Fibroblast of the aortic adventitia (primary cell): ENCODE measurements at regions not wholly inside any gene's neighbourhood (a gene's known extent, or its start where the extent isn't known, plus 50 kb on each side); places are given as distances from the start of the nearest gene placed in this dataset.

ENCODE experiments used
- DNase-seq: peaks from one replicate; pipeline ENCODE4 v3.0.0-alpha.2; 2010; ENCODE audit warnings: low read depth
- H3K4me3 ChIP-seq: 2 replicates; pipeline ENCODE4 v1.5.1; 2011; ENCODE audit warnings: low read depth, mild to moderate bottlenecking, control low read depth, low read length, moderate library complexity
- CTCF ChIP-seq: IDR thresholded peaks from 2 replicates; pipeline ENCODE4 v1.5.1; 2011; ENCODE audit warnings: mild to moderate bottlenecking, low read length, control low read depth, inconsistent platforms; ENCODE audit not compliant: insufficient read depth

- no peak for TF ChIP-seq CTCF
- H3K4me3 ChIP-seq, result no peak overlapping the region
- DNase-seq, result no peak
Measured at GRCh38 chr18:40357536-40357935, 1597.5 kb upstream of the PIK3C3 start.

- DNase-seq, result no peak
- no peak for TF ChIP-seq CTCF
- no peak overlapping the region for H3K4me3 ChIP-seq
Measured at GRCh38 chr18:40356168-40356567, 1598.9 kb upstream of the PIK3C3 start.

DNA sequence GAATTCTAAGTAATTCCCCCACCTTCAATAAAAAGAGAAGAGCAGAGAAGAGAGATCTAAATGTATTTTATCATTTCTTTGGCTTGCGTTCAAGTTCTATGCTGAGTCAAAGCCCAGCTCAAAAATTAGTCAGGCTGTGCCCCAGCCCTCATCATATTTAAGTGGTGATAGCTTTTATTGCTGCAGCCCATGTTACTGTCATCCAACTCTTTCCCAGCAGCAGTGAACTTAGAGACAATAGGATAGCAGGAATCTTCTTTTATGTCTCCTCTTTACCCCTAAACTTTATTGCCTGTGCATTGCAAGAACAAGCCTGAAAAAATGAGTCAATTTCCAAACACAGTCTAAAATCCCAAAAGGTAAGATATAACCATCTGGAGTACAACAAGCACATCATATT is 1599.3 kb upstream of the PIK3C3 start:
- no peak for DNase-seq
- H3K4me3 ChIP-seq, result no peak overlapping the region
- TF ChIP-seq CTCF, result no peak

- DNase-seq, result no peak
- TF ChIP-seq CTCF, result no peak
- H3K4me3 ChIP-seq, result no peak overlapping the region
Measured at GRCh38 chr18:40348196-40348595, 1606.8 kb upstream of the PIK3C3 start.

- TF ChIP-seq CTCF, result no peak
- DNase-seq, result no peak
- H3K4me3 ChIP-seq, result no peak overlapping the region
Measured at GRCh38 chr18:40347261-40347660, 1607.8 kb upstream of the PIK3C3 start.

- no peak for DNase-seq
- no peak overlapping the region for H3K4me3 ChIP-seq
- no peak for TF ChIP-seq CTCF
Measured at GRCh38 chr18:40346146-40346545, 1608.9 kb upstream of the PIK3C3 start.

GRCh38 chr18:40341701-40342100 is 1613.3 kb upstream of the PIK3C3 start:
- H3K4me3 ChIP-seq, result no peak overlapping the region
- no peak for TF ChIP-seq CTCF
- DNase-seq, result no peak
